Mesendoderm (in vitro differentiated cells): ENCODE measurements at regions not wholly inside any gene's neighbourhood (a gene's known extent, or its start where the extent isn't known, plus 50 kb on each side); places are given as distances from the start of the nearest gene placed in this dataset.

Experiments
- DNase-seq: peaks from one replicate; pipeline ENCODE4 v3.0.0; 2013
- H2AK5ac ChIP-seq: 2 replicates; pipeline ENCODE4 v1.6.1; 2013; ENCODE audit warnings: low read length, inconsistent platforms
- H2BK120ac ChIP-seq: 2 replicates; pipeline ENCODE4 v1.6.1; 2013; ENCODE audit warnings: low read depth, mild to moderate bottlenecking, low read length, moderate library complexity, mixed read lengths
- H2BK15ac ChIP-seq: replicated peaks from 2 replicates; pipeline ENCODE4 v1.6.1; 2013; ENCODE audit warnings: low read depth, mild to moderate bottlenecking, moderate library complexity
- H2BK5ac ChIP-seq: 2 replicates; pipeline ENCODE4 v1.6.1; 2013; ENCODE audit warnings: low read length, inconsistent platforms
- H3K18ac ChIP-seq: 2 replicates; pipeline ENCODE4 v1.6.1; 2013; ENCODE audit warnings: mild to moderate bottlenecking, low read length, mixed read lengths
- H3K23ac ChIP-seq: one replicate; pipeline ENCODE4 v1.6.1; 2013; ENCODE audit warnings: low read length
- H3K27ac ChIP-seq: 2 replicates; pipeline ENCODE4 v1.5.1; 2013; ENCODE audit warnings: low read depth, mild to moderate bottlenecking, inconsistent platforms, low read length, moderate library complexity
- H3K27me3 ChIP-seq: 2 replicates; pipeline ENCODE4 v1.6.1; 2013; ENCODE audit warnings: low read length, control low read depth, mild to moderate bottlenecking, inconsistent platforms; ENCODE audit not compliant: insufficient read depth, poor library complexity
- H3K36me3 ChIP-seq: 2 replicates; pipeline ENCODE4 v1.6.1; 2013; ENCODE audit warnings: low read length, inconsistent platforms; ENCODE audit not compliant: control insufficient read depth, insufficient read depth
- H3K4ac ChIP-seq: one replicate; pipeline ENCODE4 v1.6.1; 2013; ENCODE audit warnings: low read depth, mild to moderate bottlenecking, low read length, moderate library complexity
- H3K4me1 ChIP-seq: 2 replicates; pipeline ENCODE4 v1.6.1; 2013; ENCODE audit warnings: low read depth, low read length, inconsistent platforms; ENCODE audit not compliant: control insufficient read depth
- H3K4me2 ChIP-seq: 2 replicates; pipeline ENCODE4 v1.6.1; 2013; ENCODE audit warnings: low read length
- H3K4me3 ChIP-seq: 2 replicates; pipeline ENCODE4 v1.5.1; 2013; ENCODE audit warnings: mild to moderate bottlenecking, low read length
- H3K56ac ChIP-seq: one replicate; pipeline ENCODE4 v1.6.1; 2013; ENCODE audit warnings: low read length
- H3K79me1 ChIP-seq: 2 replicates; pipeline ENCODE4 v1.6.1; 2013; ENCODE audit warnings: low read length, inconsistent platforms
- H3K79me2 ChIP-seq: 2 replicates; pipeline ENCODE4 v1.6.1; 2013; ENCODE audit warnings: mild to moderate bottlenecking, low read length; ENCODE audit not compliant: control insufficient read depth, insufficient read depth
- H3K9ac ChIP-seq: 2 replicates; pipeline ENCODE4 v1.6.1; 2013; ENCODE audit warnings: low read length, inconsistent platforms
- H4K5ac ChIP-seq: one replicate; pipeline ENCODE4 v1.6.1; 2013; ENCODE audit warnings: low read length
- H4K8ac ChIP-seq: one replicate; pipeline ENCODE4 v1.6.1; 2013; ENCODE audit warnings: low read depth, mild to moderate bottlenecking, control low read depth, low read length, moderate library complexity
- WGBS: extraction: QIAGEN DNeasy Blood & Tissue Kit; methylation state at CpG from one replicate; pipeline ENCODE4 v1.1.7; 2013; ENCODE audit warnings: low lambda C conversion rate, missing lambda C conversion rate; ENCODE audit not compliant: insufficient coverage; ENCODE audit errors: extremely low coverage; 5-methylcytosine and 5-hydroxymethylcytosine counted together

- Histone ChIP-seq H2BK15ac (no peak overlapping the region), H3K27ac (no peak overlapping the region), H3K18ac (no peak overlapping the region)
Observed at GRCh38 chr9:715300-715699, 126.2 kb upstream of the DMRT1 start.

DNA sequence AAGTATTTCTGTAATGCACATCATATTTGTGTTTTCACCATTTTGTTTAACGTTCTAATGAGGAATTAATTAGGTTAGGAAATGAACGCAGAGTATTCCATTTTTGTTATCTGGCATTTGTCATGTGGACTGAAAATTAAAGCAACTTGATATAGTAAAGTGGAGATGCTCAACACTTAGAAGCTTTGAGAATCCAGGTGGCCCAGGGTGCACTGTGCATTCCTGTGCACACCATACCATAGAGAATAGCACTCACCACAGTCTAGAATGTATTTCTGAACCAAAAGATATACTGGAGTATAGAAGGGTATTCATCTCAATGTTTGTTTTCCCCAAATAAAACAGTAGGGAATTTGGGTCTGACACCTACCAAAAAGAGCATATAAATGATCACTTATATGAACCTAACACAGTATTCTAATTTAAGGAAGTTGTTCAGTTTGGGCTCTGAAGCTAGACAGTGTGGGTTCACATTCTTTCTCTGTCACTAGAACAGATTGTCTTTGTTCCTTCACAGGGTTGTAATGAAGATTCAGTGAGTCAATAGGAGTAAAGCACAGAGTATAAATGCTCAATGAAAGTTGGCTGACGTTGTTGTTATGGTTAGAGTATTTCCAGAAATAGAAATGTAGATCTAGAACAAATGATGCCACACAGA lies 125.6 kb upstream of the DMRT1 start:
- H3K4me1 ChIP-seq, result peaks cover 2% of the 10 kb centered on the region
- H3K23ac ChIP-seq, result no peak overlapping the region
- H3K79me2 ChIP-seq, result no peaks in the 10 kb centered on the region
- H2BK5ac ChIP-seq, result no peak overlapping the region
- H3K4me2 ChIP-seq, result no peak overlapping the region
- no peak for DNase-seq
- H4K8ac ChIP-seq, result no peak overlapping the region
- no peak overlapping the region for H3K4ac ChIP-seq
- no peak overlapping the region for H3K4me3 ChIP-seq
- peaks cover 2% of the 10 kb centered on the region for H3K79me1 ChIP-seq
- H2AK5ac ChIP-seq, result no peak overlapping the region
- H3K56ac ChIP-seq, result no peak overlapping the region
- WGBS, result no CpG with 5 or more reads among the region's 3 CpGs
- H3K9ac ChIP-seq, result no peak overlapping the region
- no peak overlapping the region for H4K5ac ChIP-seq
- H3K18ac ChIP-seq, result no peak overlapping the region
- H2BK120ac ChIP-seq, result no peak overlapping the region
- no peaks in the 10 kb centered on the region for H3K27me3 ChIP-seq
- H3K27ac ChIP-seq, result no peak overlapping the region
- H3K36me3 ChIP-seq, result peaks cover 3% of the 10 kb centered on the region
- no peak overlapping the region for H2BK15ac ChIP-seq

More at GRCh38 chr9:715300-715699, 126.2 kb upstream of the DMRT1 start:
- no peak overlapping the region for H3K9ac ChIP-seq
- H4K5ac ChIP-seq, result no peak overlapping the region
- H2AK5ac ChIP-seq, result no peak overlapping the region
- no peak overlapping the region for H4K8ac ChIP-seq
- no peaks in the 10 kb centered on the region for H3K79me2 ChIP-seq
- H2BK5ac ChIP-seq, result no peak overlapping the region
- no peak overlapping the region for H3K23ac ChIP-seq
- no CpG with 5 or more reads among the region's 2 CpGs for WGBS
- H3K79me1 ChIP-seq, result peaks cover 2% of the 10 kb centered on the region
- H3K4me1 ChIP-seq, result peaks cover 2% of the 10 kb centered on the region
- H2BK120ac ChIP-seq, result no peak overlapping the region
- no peak overlapping the region for H3K56ac ChIP-seq
- no peak overlapping the region for H3K4me2 ChIP-seq
- no peak for DNase-seq
- H3K4ac ChIP-seq, result no peak overlapping the region
- H3K4me3 ChIP-seq, result no peak overlapping the region
- no peaks in the 10 kb centered on the region for H3K27me3 ChIP-seq
- peaks cover 3% of the 10 kb centered on the region for H3K36me3 ChIP-seq

DNA sequence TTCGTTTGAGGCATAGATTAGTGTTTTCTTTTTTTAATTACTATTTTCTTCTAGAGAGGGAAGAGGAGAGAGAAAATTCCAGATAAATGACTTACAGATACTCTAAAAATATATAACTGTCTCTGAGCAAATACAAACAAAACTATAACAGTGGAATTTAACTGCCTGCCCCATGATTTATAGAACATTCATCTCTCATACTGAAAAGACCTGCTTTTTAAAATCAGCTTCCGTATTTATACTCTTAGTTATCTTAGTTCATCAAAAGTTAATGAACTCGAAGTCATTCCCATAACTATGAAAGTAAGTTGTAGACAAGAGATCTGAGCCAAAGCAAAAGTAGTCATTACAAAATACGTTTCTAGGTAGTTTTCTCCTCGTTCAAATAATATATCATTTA lies 123.8 kb upstream of the DMRT1 start:
- H3K4me1 ChIP-seq, result peaks cover 2% of the 10 kb centered on the region
- no peak overlapping the region for H3K4ac ChIP-seq
- no peak for DNase-seq
- H3K56ac ChIP-seq, result no peak overlapping the region
- H4K5ac ChIP-seq, result no peak overlapping the region
- no peak overlapping the region for H2AK5ac ChIP-seq
- no CpG with 5 or more reads among the region's 5 CpGs for WGBS
- H3K18ac ChIP-seq, result no peak overlapping the region
- H2BK120ac ChIP-seq, result no peak overlapping the region
- no peak overlapping the region for H3K23ac ChIP-seq
- no peak overlapping the region for H3K4me3 ChIP-seq
- peaks cover 2% of the 10 kb centered on the region for H3K36me3 ChIP-seq
- H3K9ac ChIP-seq, result no peak overlapping the region
- no peak overlapping the region for H3K4me2 ChIP-seq
- H3K27ac ChIP-seq, result no peak overlapping the region
- no peaks in the 10 kb centered on the region for H3K79me2 ChIP-seq
- no peak overlapping the region for H4K8ac ChIP-seq
- H2BK5ac ChIP-seq, result no peak overlapping the region
- H2BK15ac ChIP-seq, result no peak overlapping the region
- peaks cover 5% of the 10 kb centered on the region for H3K79me1 ChIP-seq
- no peaks in the 10 kb centered on the region for H3K27me3 ChIP-seq

DNA sequence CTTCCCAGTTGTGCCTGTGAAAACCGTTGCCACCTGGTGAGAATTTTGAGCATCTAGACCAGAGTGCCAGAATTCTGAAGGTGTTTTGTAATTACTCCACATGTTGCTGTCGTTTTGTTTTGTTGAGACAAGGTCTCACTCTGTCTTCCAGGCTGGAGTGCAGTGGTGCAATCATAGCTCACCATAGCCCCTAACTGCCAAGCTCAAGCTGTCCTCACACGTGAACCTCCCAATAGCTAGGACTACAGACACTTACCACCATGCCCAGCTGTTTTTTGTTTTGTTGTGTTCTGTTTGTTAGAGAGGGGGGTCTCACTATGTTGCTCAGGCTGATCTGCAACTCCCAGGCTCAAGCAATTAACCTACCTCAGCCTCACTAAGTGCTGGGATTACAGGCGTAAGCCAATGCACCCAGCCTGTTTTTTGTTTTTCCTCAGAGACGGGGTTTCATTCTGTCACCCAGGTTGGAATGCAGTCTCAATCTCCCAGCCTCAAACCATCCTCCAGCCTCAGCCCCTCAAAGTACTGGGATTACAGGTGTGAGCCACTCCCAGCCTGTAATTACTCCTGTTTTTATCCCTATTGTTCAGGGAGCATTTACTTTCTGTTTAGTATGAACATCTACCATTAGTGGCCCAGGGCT lies 121.1 kb upstream of the DMRT1 start:
- H3K4me3 ChIP-seq, result no peak overlapping the region
- H3K27me3 ChIP-seq, result no peaks in the 10 kb centered on the region
- H3K4me2 ChIP-seq, result no peak overlapping the region
- H2BK5ac ChIP-seq, result no peak overlapping the region
- no peak overlapping the region for H3K27ac ChIP-seq
- no peak overlapping the region for H4K5ac ChIP-seq
- H4K8ac ChIP-seq, result no peak overlapping the region
- no peak overlapping the region for H3K56ac ChIP-seq
- H3K18ac ChIP-seq, result no peak overlapping the region
- H3K9ac ChIP-seq, result no peak overlapping the region
- H2BK15ac ChIP-seq, result no peak overlapping the region
- H3K36me3 ChIP-seq, result no peaks in the 10 kb centered on the region
- H2BK120ac ChIP-seq, result no peak overlapping the region
- peak; percentile 72 for DNase-seq
- peaks cover 6% of the 10 kb centered on the region for H3K79me1 ChIP-seq
- H3K23ac ChIP-seq, result no peak overlapping the region
- no peaks in the 10 kb centered on the region for H3K79me2 ChIP-seq
- no peak overlapping the region for H2AK5ac ChIP-seq
- no CpG with 5 or more reads among the region's 5 CpGs for WGBS
- H3K4ac ChIP-seq, result no peak overlapping the region
- H3K4me1 ChIP-seq, result peaks cover 2% of the 10 kb centered on the region

DNA sequence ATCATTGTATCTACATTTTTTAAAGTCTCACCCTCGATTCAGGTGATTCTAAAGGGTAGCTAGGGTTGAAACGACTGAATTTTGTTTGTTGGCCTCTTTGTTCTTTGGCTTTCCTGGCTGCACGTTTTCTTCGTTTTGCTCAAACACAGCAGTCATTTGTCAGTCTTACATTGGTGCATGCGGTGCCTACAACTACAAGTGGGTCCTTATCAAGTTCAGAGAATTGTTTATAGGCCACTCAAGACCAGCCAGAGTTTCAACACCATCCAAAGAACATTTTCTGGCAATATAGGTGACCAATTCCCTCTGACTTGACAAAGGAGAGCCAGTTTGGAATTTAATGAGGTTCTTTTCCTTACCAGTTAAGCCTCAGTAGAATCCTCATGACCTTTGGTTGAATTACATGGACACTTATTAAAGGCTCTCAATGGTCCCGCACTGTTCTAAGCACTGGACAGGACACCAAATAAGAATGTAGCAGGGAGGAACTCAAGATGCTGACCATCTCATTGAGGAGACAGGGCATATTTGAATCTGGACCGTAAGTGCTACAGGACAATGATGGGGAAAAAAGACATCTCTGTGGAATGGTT lies 119.0 kb upstream of the DMRT1 start:
- no peak overlapping the region for H2AK5ac ChIP-seq
- no peaks in the 10 kb centered on the region for H3K79me2 ChIP-seq
- H4K5ac ChIP-seq, result no peak overlapping the region
- no peak overlapping the region for H3K4me3 ChIP-seq
- no peak overlapping the region for H3K9ac ChIP-seq
- no peaks in the 10 kb centered on the region for H3K27me3 ChIP-seq
- H3K18ac ChIP-seq, result no peak overlapping the region
- peaks cover 2% of the 10 kb centered on the region for H3K4me1 ChIP-seq
- no peak overlapping the region for H2BK5ac ChIP-seq
- no peak overlapping the region for H4K8ac ChIP-seq
- peaks cover 6% of the 10 kb centered on the region for H3K79me1 ChIP-seq
- H3K27ac ChIP-seq, result no peak overlapping the region
- no peak for DNase-seq
- no CpG with 5 or more reads among the region's 7 CpGs for WGBS
- H3K4me2 ChIP-seq, result no peak overlapping the region
- H2BK120ac ChIP-seq, result no peak overlapping the region
- H3K23ac ChIP-seq, result no peak overlapping the region
- H3K56ac ChIP-seq, result no peak overlapping the region
- no peaks in the 10 kb centered on the region for H3K36me3 ChIP-seq
- H2BK15ac ChIP-seq, result no peak overlapping the region
- H3K4ac ChIP-seq, result no peak overlapping the region
